Right lung (tissue), 2 donors: ENCODE measurements at regions not wholly inside any gene's neighbourhood (a gene's known extent, or its start where the extent isn't known, plus 50 kb on each side); places are given as distances from the start of the nearest gene placed in this dataset.

Experiments
- DNase-seq, 2 donors: peaks; one replicate each; pipeline ENCODE4 v3.0.0-alpha.2; 2013

DNA sequence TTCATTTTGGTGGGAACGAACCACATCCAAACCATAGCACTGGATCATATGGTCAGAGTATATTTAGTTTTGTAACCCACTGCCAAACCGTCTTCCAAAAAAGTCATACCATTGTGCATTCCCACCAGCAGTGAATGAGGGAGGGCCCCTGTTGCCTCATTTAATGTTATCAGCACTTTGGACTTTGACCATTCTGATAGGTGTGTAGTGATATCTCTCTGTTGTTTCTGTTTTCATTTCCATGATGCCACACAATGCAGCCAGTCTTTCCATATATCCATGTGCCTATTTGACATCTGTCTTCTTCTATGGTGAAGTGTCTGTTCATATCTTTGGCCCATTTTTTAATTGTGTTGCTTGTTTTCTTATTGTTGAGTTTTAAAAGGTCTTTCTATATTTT is 105.0 kb upstream of the PPP2R2D start:
- DNase-seq = no peak

GRCh38 chr10:131797626-131798025 is 103.2 kb upstream of the PPP2R2D start:
- DNase-seq = no peak

DNA sequence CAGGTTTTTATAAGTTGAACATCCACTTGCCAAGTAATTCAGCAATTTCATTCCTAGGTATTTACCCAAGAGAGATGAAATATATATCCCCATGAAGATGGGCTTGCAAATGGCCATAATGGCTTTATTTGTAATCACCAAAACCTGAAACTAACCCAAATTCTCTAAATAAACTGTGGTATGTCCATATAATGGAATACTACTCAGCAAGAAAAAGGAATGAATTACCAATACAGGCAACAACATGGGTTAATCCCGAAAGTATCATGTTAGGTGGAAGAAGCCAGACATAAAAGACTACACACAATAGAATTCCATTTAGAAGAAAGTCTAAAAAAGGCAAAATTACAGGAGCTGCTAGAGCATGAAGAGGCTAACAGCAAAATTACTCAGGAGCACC is 101.4 kb upstream of the PPP2R2D start:
- DNase-seq = no peak

DNA sequence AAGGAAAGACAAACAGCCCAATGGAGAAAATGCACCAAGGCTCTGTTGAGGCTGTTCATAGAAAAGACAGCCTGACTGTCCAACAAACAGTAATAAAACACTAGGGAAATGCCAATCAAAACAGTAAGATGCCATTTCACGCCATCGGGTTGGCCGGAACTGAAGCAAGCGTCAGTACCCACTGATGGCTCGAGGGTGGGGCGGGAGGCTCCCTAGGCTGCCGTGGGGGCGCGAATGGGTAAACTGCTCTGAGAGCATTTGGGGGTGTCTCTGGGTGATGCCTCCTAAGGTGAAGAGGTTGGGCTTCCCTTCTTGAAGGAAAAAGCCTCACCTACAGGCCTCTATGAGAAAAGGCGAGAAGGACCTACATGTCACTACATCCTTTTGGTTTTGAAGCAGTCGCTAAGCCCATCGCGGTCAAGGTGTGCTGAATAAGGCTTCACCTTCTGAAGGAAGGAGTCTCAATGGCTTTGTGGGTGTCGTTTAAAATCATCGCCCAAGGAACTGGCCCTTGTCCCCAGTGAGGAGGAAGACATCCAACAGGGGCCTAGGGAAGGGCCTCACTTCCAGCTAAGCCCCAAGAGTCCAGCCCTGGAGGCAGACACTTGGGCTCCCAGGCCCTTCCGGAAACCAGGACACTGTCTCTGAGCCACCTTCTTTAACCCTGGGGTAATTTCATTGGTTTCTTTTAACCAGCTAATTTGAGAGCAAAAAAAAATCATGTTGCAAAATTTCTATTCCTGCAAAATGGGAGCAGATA is 98.5 kb upstream of the PPP2R2D start:
- no peak for DNase-seq

DNA sequence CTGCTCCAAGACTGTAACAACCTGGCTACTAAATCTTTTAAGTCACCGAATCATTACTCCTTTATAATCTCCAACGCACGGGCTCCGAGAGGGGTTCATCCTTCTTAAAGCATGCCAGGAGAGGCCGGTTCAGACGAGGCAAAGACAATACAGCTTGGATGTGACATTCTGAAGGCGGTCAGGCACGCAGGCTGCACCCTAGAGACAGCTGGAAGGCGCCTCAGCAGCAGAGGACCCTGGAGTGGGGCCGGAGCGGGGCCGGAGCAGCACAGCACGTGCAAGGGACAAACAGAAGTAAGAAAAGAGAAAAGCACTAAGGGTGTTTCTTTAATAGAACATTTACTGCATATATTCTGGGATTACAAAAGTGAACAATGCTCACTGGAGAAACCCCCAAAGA is 97.8 kb upstream of the PPP2R2D start:
- no peak for DNase-seq

- no peak for DNase-seq
Measured at GRCh38 chr10:131803860-131804425, 96.9 kb upstream of the PPP2R2D start.

DNA sequence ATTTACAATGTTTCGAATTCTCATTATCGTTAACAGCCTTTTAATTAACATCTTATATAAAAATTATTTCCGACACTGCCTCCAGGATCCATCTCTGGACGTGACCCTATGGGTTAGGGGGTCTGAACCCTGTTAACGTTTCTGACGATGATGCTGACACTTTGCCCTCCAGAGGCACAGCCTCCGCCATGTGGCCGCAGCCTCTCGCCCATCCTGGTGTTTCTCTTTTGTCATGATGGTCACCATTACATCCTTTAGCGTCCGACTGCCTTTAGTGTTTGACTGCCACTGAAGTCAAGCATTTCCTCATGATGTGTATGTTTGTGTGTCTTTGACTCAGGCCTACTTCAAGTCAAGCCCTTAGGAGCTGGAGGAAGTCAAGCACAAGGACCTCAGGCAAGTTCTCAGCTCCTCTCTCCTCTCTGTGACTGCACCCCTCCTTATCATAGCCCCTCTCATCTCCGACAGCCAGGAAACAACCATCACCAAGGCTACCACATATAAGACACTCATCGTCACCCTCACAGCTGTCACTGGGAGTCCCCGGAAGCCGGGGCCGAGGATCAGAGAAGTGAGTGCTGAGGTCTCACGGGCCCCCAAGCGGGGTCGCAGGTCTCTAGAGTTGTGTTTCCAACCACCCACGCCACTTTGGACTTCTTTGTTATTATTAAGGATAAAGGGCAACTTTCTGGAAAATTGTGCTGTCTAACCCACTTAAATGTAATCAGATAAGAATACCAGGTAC is 96.1 kb upstream of the PPP2R2D start:
- no peak for DNase-seq

GRCh38 chr10:131805696-131806095 is 95.1 kb upstream of the PPP2R2D start:
- DNase-seq = no peak

GRCh38 chr10:131806146-131806545 is 94.7 kb upstream of the PPP2R2D start:
- DNase-seq = no peak

- DNase-seq = no peak
Measured at GRCh38 chr10:131806646-131807317, 94.0 kb upstream of the PPP2R2D start.

DNA sequence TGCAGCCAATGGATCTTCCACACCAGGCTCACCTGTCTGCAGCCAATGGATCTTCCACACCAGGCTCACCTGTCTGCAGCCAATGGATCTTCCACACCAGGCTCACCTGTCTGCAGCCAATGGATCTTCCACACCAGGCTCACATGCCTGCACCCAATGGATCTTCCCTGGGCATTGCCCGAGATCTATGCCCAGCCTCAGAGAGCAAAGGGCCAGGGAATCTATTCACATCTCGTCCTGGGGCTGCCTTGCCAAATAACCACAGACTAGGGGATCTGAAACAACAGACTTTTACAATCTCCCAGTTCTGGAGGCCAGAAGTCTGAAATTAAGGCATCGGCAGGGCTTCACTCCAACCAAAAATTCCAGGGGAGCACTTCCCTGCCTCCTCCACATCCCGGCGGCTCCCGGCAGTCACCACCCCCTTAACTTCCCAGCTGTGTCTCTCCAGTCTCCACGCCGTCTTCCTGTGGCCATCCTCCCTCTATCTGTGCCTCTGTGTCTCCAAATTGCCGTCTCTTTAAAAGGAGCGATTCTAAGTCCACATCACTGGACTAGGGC is 92.4 kb upstream of the PPP2R2D start:
- DNase-seq = no peak

- DNase-seq = no peak
Measured at GRCh38 chr10:131810036-131810804, 90.6 kb upstream of the PPP2R2D start.

- no peak for DNase-seq
Measured at GRCh38 chr10:131810805-131811629, 89.8 kb upstream of the PPP2R2D start.

GRCh38 chr10:131811630-131812403 is 89.0 kb upstream of the PPP2R2D start:
- no peak for DNase-seq

GRCh38 chr10:131812736-131813604 is 87.8 kb upstream of the PPP2R2D start:
- DNase-seq = no peak

- DNase-seq = no peak
Measured at GRCh38 chr10:131814567-131815265, 86.1 kb upstream of the PPP2R2D start.

DNA sequence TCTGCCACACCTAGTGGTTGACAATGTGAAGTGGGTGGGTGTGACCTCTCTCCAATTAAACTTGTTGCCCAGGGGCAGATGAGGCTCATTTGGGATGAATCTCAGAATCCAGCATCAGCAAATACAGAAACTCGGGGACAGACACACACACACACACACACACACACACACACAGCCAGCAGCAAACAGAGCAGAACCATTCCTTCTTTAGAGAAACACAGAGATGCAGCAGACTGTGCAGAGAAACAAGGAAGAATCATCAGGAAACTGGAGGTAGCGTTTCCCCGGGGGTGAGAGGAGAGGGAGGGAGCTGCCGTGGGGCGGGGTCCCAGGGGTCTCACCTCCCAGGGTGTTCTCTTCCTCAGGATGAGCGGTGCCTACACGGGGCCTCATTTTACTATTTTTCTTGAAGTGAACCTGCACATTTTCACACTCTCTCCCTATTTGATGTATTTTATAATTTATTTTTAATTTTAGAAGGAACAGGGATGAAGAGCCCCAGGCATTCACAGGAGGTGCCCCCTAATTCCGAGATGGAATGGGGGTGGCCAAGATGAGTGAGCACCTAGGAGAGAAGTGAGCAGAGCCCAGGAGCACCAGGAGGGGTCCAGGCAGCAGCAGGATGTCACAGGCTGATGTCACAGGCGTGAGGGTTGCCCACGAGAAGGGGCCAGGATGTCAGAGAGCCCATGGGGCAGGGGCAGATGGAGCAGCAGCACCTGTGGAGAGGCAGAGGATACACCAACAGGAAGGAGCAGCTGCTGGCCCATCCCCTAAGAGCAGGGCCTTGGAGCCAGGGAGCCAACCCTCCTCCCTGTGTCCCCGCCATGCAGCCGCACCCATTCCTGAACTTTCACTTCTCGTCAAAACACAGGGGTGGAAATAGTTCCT is 85.3 kb upstream of the PPP2R2D start:
- no peak for DNase-seq
